ENCODE measurements at regions not wholly inside any gene's neighbourhood (a gene's known extent, or its start where the extent isn't known, plus 50 kb on each side); places are given as distances from the start of the nearest gene placed in this dataset.

DNA sequence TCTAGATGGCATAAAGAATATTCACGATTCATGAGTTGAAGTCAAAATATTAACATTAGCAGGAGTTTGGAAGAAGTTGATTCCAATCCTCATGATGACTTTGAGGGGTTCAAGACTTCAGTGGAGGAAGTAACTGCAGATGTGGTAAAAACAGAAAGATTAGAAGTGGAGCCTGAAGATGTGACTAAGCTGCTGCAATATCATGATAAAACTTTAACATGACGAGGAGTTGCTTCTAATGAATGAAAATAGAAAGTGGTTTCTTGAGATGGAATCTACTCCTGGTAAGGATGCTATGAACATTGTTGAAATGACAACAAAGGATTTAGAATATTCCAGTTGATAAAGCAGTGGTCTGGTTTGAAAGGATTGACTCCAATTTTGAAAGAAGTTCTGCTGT is 70.1 kb upstream of the TMLHE start:
- DNase-seq (ENCODE audit: low spot score), result no peak

- no peak for DNase-seq (ENCODE audit: low spot score)
Measured at GRCh38 chrX:155679715-155680114, 67.0 kb upstream of the TMLHE start.

DNA sequence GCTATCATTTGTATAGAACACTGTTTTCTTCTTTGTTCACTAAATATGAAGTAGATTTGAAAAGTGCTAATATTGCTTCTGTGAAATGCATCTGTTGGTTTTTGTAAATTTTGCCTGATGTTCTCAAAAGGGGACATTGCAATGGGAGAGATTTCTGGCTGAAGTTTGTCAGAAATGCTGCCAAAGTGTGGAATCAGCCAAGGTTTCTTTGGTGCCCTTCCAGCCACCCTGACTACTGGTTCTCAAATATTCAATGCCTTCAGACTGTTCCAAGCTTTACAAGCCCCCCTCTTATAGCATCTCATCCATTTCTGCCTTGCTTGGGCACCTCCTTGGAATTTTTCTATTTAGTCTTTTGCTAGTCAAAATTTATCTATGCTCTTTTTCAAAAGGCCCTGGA is 60.6 kb upstream of the TMLHE start:
- no peak for DNase-seq (ENCODE audit: low spot score)

GRCh38 chrX:155666741-155667140 is 54.0 kb upstream of the TMLHE start:
- DNase-seq (ENCODE audit: low spot score), result no peak

Data from putamen (tissue), 1 donor.